ENCODE measurements at regions not wholly inside any gene's neighbourhood (a gene's known extent, or its start where the extent isn't known, plus 50 kb on each side); places are given as distances from the start of the nearest gene placed in this dataset.

DNA sequence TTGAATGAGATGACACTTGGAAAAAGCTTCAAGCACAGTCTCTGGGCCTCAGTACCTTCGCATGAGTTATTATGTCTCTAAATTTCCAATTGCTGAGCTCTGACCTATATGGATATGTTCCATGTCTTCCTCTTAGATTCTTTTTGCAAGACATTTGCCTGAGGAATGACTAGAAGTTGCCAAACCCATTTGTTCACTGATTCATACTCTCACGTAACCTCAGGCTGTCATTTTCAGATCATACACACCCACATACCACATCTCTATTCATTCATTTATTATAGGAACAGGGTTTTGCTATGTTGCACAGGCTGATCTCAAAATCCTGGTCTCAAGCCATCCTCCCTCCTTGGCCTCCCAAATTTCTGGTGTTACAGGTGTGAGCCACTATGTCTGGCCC, 2137.1 kb upstream of the TENM3 start:
- TF ChIP-seq, protein P1, sequence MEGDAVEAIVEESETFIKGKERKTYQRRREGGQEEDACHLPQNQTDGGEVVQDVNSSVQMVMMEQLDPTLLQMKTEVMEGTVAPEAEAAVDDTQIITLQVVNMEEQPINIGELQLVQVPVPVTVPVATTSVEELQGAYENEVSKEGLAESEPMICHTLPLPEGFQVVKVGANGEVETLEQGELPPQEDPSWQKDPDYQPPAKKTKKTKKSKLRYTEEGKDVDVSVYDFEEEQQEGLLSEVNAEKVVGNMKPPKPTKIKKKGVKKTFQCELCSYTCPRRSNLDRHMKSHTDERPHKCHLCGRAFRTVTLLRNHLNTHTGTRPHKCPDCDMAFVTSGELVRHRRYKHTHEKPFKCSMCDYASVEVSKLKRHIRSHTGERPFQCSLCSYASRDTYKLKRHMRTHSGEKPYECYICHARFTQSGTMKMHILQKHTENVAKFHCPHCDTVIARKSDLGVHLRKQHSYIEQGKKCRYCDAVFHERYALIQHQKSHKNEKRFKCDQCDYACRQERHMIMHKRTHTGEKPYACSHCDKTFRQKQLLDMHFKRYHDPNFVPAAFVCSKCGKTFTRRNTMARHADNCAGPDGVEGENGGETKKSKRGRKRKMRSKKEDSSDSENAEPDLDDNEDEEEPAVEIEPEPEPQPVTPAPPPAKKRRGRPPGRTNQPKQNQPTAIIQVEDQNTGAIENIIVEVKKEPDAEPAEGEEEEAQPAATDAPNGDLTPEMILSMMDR (IDR thresholded peaks at IDR 0.05): no peak
- TF ChIP-seq POLR2A (IDR thresholded peaks at IDR 0.05): no peak
